ENCODE measurements at regions not wholly inside any gene's neighbourhood (a gene's known extent, or its start where the extent isn't known, plus 50 kb on each side); places are given as distances from the start of the nearest gene placed in this dataset.

GRCh38 chr4:138696771-138697170 lies 318.8 kb upstream of the NOCT start:
- no peak for TF ChIP-seq EGR1 (IDR thresholded peaks at IDR 0.05)
- no peak for TF ChIP-seq TCF12 (IDR thresholded peaks at IDR 0.05; ENCODE audit: low read depth)
- TF ChIP-seq CREB1 (IDR thresholded peaks at IDR 0.05; ENCODE audit: low read depth) = no peak
- no peak for TF ChIP-seq RAD21 (IDR thresholded peaks at IDR 0.05; ENCODE audit: low read depth)
- no peak for TF ChIP-seq CEBPB (IDR thresholded peaks at IDR 0.05)
- no peak for TF ChIP-seq EP300 (IDR thresholded peaks at IDR 0.05; ENCODE audit: borderline replicate concordance)
- TF ChIP-seq YY1 (IDR thresholded peaks at IDR 0.05; ENCODE audit: low read depth) = no peak
- no peak for TF ChIP-seq REST (IDR thresholded peaks at IDR 0.05; ENCODE audit: low read depth)

Data from Ishikawa (cell line).